ENCODE measurements at regions not wholly inside any gene's neighbourhood (a gene's known extent, or its start where the extent isn't known, plus 50 kb on each side); places are given as distances from the start of the nearest gene placed in this dataset.

DNA sequence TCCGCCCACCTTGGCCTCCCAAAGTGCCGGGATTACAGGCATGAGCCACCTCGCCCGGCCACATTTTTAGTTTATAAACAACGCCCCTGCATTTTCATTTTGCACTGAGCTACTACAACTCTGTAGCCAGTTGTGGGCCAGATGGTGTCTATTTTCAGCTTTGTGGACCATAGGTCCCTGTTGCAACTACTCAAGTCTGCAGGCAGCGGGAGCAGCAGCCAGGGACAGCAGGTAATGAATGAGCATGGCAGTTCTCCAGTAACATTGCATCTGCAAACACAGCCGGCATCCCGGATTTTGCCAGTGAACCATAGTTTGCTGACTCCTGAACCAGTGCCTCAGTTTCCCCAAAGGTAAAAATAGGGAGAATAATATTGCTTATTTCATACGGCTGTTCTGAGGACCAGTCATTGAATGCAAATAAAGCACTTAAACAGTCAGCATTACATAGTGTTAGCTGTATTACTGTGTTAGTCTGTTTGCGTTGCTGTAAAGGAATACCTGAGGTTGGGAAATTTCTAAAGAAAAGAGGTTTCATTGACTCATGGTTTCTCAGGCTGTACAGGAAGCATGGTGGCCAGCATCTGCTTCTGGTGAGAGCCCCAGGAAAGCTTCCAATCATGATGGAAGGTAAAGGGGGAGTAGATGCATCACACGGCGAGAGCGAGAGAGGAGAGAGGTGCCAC, 65.5 kb upstream of the SLC45A1 start:
- Histone ChIP-seq H3K4me1 (ENCODE audit: control insufficient read depth, insufficient read depth, low read depth, low read length) (no peaks in the 10 kb centered on the region), H3K4me2 (ENCODE audit: low read length, poor library complexity, severe bottlenecking) (no peak overlapping the region), H2AFZ (ENCODE audit: low read depth, low read length) (no peak overlapping the region), H3K18ac (ENCODE audit: low read depth in 1 of 2, low read length in 2 of 2) (no peak overlapping the region), H3K23ac (ENCODE audit: low read length in 2 of 2) (no peak overlapping the region), H2AK5ac (ENCODE audit: low read length, severe bottlenecking) (no peak overlapping the region), H4K91ac (ENCODE audit: low read length) (no peak overlapping the region), H3K4ac (ENCODE audit: low read depth in 1 of 2, low read length in 2 of 2) (no peak overlapping the region), H3K27me3 (ENCODE audit: control insufficient read depth in 1 of 2, insufficient read depth in 1 of 2, low read length in 2 of 2) (no peaks in the 10 kb centered on the region), H3K9me3 (ENCODE audit: control insufficient read depth, low read length) (no peaks in the 10 kb centered on the region), H3K27ac (ENCODE audit: low read length, poor library complexity, severe bottlenecking) (no peak overlapping the region), H3K9ac (ENCODE audit: low read length) (no peak overlapping the region), H3K4me3 (ENCODE audit: insufficient read depth in 1 of 2, low read depth in 1 of 2, low read length in 2 of 2) (no peak overlapping the region), H3K14ac (ENCODE audit: low read length in 2 of 2) (no peak overlapping the region), H2BK5ac (ENCODE audit: low read depth, low read length, poor library complexity, severe bottlenecking) (no peak overlapping the region), H4K8ac (ENCODE audit: low read length) (no peak overlapping the region), H2BK12ac (ENCODE audit: low read length in 2 of 2) (no peak overlapping the region), H3K36me3 (ENCODE audit: control insufficient read depth in 1 of 2, insufficient read depth in 2 of 2, low read depth in 1 of 2, low read length in 2 of 2) (no peaks in the 10 kb centered on the region), H2BK15ac (ENCODE audit: low read depth, poor library complexity, severe bottlenecking) (no peak overlapping the region), H3K79me1 (replicated peaks; ENCODE audit: low read length, poor library complexity, severe bottlenecking) (no peaks in the 10 kb centered on the region), H2BK120ac (ENCODE audit: low read depth, low read length) (no peak overlapping the region)
- WGBS, result 95% methylated on average over 13 of the region's 13 CpGs
- no peak for DNase-seq

DNA sequence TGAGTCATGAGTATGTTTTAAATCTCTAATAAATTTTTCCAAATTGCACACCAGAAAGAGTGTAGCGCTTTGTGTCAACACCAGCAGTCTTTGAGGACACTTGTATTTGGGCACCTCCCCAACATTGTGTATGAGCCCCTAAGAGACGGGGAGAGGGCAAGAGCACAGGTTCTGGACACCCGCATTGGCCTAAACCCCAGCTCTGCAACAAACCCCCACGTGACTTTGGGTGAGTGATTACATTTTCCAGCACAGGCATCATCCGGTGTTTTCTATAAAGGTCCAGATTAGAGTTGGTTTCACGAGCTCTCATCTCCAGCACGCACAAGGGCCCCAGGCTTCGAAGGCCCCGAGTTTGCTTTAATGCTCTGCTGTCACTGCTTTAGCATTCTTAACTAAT, 66.3 kb upstream of the SLC45A1 start:
- no peak overlapping the region for H3K4ac ChIP-seq (ENCODE audit: low read depth in 1 of 2, low read length in 2 of 2)
- no peaks in the 10 kb centered on the region for H3K27me3 ChIP-seq (ENCODE audit: control insufficient read depth in 1 of 2, insufficient read depth in 1 of 2, low read length in 2 of 2)
- H4K8ac ChIP-seq (ENCODE audit: low read length), result no peak overlapping the region
- no peak overlapping the region for H3K18ac ChIP-seq (ENCODE audit: low read depth in 1 of 2, low read length in 2 of 2)
- 96% methylated on average over 7 of the region's 9 CpGs for WGBS
- no peak overlapping the region for H3K4me3 ChIP-seq (ENCODE audit: insufficient read depth in 1 of 2, low read depth in 1 of 2, low read length in 2 of 2)
- no peaks in the 10 kb centered on the region for H3K9me3 ChIP-seq (ENCODE audit: control insufficient read depth, low read length)
- no peak overlapping the region for H2BK15ac ChIP-seq (ENCODE audit: low read depth, poor library complexity, severe bottlenecking)
- no peak overlapping the region for H3K14ac ChIP-seq (ENCODE audit: low read length in 2 of 2)
- no peaks in the 10 kb centered on the region for H3K4me1 ChIP-seq (ENCODE audit: control insufficient read depth, insufficient read depth, low read depth, low read length)
- no peak overlapping the region for H3K9ac ChIP-seq (ENCODE audit: low read length)
- H2BK12ac ChIP-seq (ENCODE audit: low read length in 2 of 2), result no peak overlapping the region
- H4K91ac ChIP-seq (ENCODE audit: low read length), result no peak overlapping the region
- DNase-seq, result no peak
- no peaks in the 10 kb centered on the region for H3K79me1 ChIP-seq (replicated peaks; ENCODE audit: low read length, poor library complexity, severe bottlenecking)
- no peak overlapping the region for H3K23ac ChIP-seq (ENCODE audit: low read length in 2 of 2)
- no peaks in the 10 kb centered on the region for H3K36me3 ChIP-seq (ENCODE audit: control insufficient read depth in 1 of 2, insufficient read depth in 2 of 2, low read depth in 1 of 2, low read length in 2 of 2)
- H3K4me2 ChIP-seq (ENCODE audit: low read length, poor library complexity, severe bottlenecking), result no peak overlapping the region
- no peak overlapping the region for H2BK5ac ChIP-seq (ENCODE audit: low read depth, low read length, poor library complexity, severe bottlenecking)
- H2AK5ac ChIP-seq (ENCODE audit: low read length, severe bottlenecking), result no peak overlapping the region
- H3K27ac ChIP-seq (ENCODE audit: low read length, poor library complexity, severe bottlenecking), result no peak overlapping the region
- no peak overlapping the region for H2AFZ ChIP-seq (ENCODE audit: low read depth, low read length)
- no peak overlapping the region for H2BK120ac ChIP-seq (ENCODE audit: low read depth, low read length)

DNA sequence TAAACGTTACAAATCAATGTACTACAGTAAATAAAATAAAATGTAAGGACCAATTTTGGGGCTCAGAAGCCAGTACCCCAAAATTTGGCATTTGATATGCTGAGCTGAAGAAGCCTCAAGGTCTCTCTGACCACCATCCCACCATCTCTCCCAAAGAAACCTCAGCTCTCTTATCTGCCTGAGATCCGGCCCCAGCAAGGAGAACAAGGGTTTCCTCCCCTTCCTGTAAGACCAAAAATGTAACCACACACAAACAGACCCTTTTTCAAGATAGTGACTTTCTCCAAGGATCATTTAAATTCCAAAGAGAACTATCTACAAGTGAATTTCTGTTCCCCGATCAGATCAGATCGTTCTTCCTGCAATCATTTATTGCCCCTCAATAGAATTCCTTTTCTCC, 68.1 kb upstream of the SLC45A1 start:
- no peak overlapping the region for H2AK5ac ChIP-seq (ENCODE audit: low read length, severe bottlenecking)
- no peak overlapping the region for H2BK15ac ChIP-seq (ENCODE audit: low read depth, poor library complexity, severe bottlenecking)
- no peak overlapping the region for H3K23ac ChIP-seq (ENCODE audit: low read length in 2 of 2)
- no peak overlapping the region for H4K91ac ChIP-seq (ENCODE audit: low read length)
- H2BK120ac ChIP-seq (ENCODE audit: low read depth, low read length), result no peak overlapping the region
- no peak overlapping the region for H3K18ac ChIP-seq (ENCODE audit: low read depth in 1 of 2, low read length in 2 of 2)
- 80% methylated on average over 4 of the region's 4 CpGs for WGBS
- H3K4ac ChIP-seq (ENCODE audit: low read depth in 1 of 2, low read length in 2 of 2), result no peak overlapping the region
- no peak for DNase-seq
- H3K9ac ChIP-seq (ENCODE audit: low read length), result no peak overlapping the region
- H3K27me3 ChIP-seq (ENCODE audit: control insufficient read depth in 1 of 2, insufficient read depth in 1 of 2, low read length in 2 of 2), result no peaks in the 10 kb centered on the region
- no peak overlapping the region for H3K14ac ChIP-seq (ENCODE audit: low read length in 2 of 2)
- H3K4me3 ChIP-seq (ENCODE audit: insufficient read depth in 1 of 2, low read depth in 1 of 2, low read length in 2 of 2), result no peak overlapping the region
- H3K4me1 ChIP-seq (ENCODE audit: control insufficient read depth, insufficient read depth, low read depth, low read length), result no peaks in the 10 kb centered on the region
- no peak overlapping the region for H2BK12ac ChIP-seq (ENCODE audit: low read length in 2 of 2)
- no peak overlapping the region for H3K27ac ChIP-seq (ENCODE audit: low read length, poor library complexity, severe bottlenecking)
- H3K79me1 ChIP-seq (replicated peaks; ENCODE audit: low read length, poor library complexity, severe bottlenecking), result no peaks in the 10 kb centered on the region
- no peak overlapping the region for H2BK5ac ChIP-seq (ENCODE audit: low read depth, low read length, poor library complexity, severe bottlenecking)
- no peaks in the 10 kb centered on the region for H3K36me3 ChIP-seq (ENCODE audit: control insufficient read depth in 1 of 2, insufficient read depth in 2 of 2, low read depth in 1 of 2, low read length in 2 of 2)
- H2AFZ ChIP-seq (ENCODE audit: low read depth, low read length), result no peak overlapping the region
- no peaks in the 10 kb centered on the region for H3K9me3 ChIP-seq (ENCODE audit: control insufficient read depth, low read length)
- no peak overlapping the region for H3K4me2 ChIP-seq (ENCODE audit: low read length, poor library complexity, severe bottlenecking)
- H4K8ac ChIP-seq (ENCODE audit: low read length), result no peak overlapping the region

DNA sequence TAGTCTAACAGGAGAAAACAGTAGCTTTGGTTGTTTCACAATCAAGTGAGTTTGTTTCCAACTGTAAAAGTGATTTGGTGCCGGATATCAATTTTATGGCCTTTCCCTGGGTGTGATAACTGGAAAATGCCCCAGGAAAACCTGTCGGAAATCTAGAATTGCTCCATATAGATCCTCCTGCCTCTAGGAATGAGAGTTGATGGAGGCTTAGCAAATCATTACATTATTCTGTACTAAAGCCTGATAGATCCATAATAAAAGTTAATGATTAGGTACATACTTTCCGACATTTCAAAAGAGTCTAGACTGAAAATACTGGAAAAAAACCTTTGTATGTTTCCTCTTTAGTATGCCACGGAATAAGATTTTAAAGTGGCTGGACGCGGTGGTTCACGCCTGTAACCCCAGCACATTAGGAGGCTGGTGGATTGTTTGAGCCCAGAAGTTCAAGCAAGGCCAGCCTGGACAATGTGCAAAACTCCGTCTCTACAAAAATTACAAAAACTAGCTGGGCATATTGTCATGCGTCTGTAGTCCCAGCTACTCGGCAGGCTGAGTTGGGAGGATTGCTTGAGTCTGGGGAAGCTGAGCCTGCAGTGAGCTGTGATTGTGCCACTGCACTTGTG, 70.0 kb upstream of the SLC45A1 start:
- H3K79me1 ChIP-seq (replicated peaks; ENCODE audit: low read length, poor library complexity, severe bottlenecking), result no peaks in the 10 kb centered on the region
- H3K23ac ChIP-seq (ENCODE audit: low read length in 2 of 2), result no peak overlapping the region
- no peaks in the 10 kb centered on the region for H3K36me3 ChIP-seq (ENCODE audit: control insufficient read depth in 1 of 2, insufficient read depth in 2 of 2, low read depth in 1 of 2, low read length in 2 of 2)
- 98% methylated on average over 9 of the region's 10 CpGs for WGBS
- H4K8ac ChIP-seq (ENCODE audit: low read length), result no peak overlapping the region
- no peak overlapping the region for H2BK12ac ChIP-seq (ENCODE audit: low read length in 2 of 2)
- no peak overlapping the region for H4K91ac ChIP-seq (ENCODE audit: low read length)
- H3K18ac ChIP-seq (ENCODE audit: low read depth in 1 of 2, low read length in 2 of 2), result no peak overlapping the region
- H3K4me3 ChIP-seq (ENCODE audit: insufficient read depth in 1 of 2, low read depth in 1 of 2, low read length in 2 of 2), result no peak overlapping the region
- H3K4me2 ChIP-seq (ENCODE audit: low read length, poor library complexity, severe bottlenecking), result no peak overlapping the region
- no peak overlapping the region for H3K14ac ChIP-seq (ENCODE audit: low read length in 2 of 2)
- H3K9me3 ChIP-seq (ENCODE audit: control insufficient read depth, low read length), result no peaks in the 10 kb centered on the region
- no peak for DNase-seq
- H2AK5ac ChIP-seq (ENCODE audit: low read length, severe bottlenecking), result no peak overlapping the region
- no peaks in the 10 kb centered on the region for H3K4me1 ChIP-seq (ENCODE audit: control insufficient read depth, insufficient read depth, low read depth, low read length)
- no peaks in the 10 kb centered on the region for H3K27me3 ChIP-seq (ENCODE audit: control insufficient read depth in 1 of 2, insufficient read depth in 1 of 2, low read length in 2 of 2)
- H2BK5ac ChIP-seq (ENCODE audit: low read depth, low read length, poor library complexity, severe bottlenecking), result no peak overlapping the region
- no peak overlapping the region for H2AFZ ChIP-seq (ENCODE audit: low read depth, low read length)
- no peak overlapping the region for H2BK15ac ChIP-seq (ENCODE audit: low read depth, poor library complexity, severe bottlenecking)
- no peak overlapping the region for H3K9ac ChIP-seq (ENCODE audit: low read length)
- H3K4ac ChIP-seq (ENCODE audit: low read depth in 1 of 2, low read length in 2 of 2), result no peak overlapping the region
- H3K27ac ChIP-seq (ENCODE audit: low read length, poor library complexity, severe bottlenecking), result no peak overlapping the region
- H2BK120ac ChIP-seq (ENCODE audit: low read depth, low read length), result no peak overlapping the region

Measured in mesenchymal stem cell (in vitro differentiated cells and primary cell).